ENCODE measurements at regions not wholly inside any gene's neighbourhood (a gene's known extent, or its start where the extent isn't known, plus 50 kb on each side); places are given as distances from the start of the nearest gene placed in this dataset.
"Not testable (repeated sequence)": the region's sequence is repeated elsewhere in the genome, so short reads cannot be mapped to it uniquely, and the experiment has no call there.

- no peak for DNase-seq
- no peak for ATAC-seq
These were observed 164.1 kb upstream of the NTF3 start for GRCh38 chr12:5267603-5268423.

- DNase-seq = no peak
- ATAC-seq = no peak
These were observed 163.3 kb upstream of the NTF3 start for GRCh38 chr12:5268424-5269210.

DNA sequence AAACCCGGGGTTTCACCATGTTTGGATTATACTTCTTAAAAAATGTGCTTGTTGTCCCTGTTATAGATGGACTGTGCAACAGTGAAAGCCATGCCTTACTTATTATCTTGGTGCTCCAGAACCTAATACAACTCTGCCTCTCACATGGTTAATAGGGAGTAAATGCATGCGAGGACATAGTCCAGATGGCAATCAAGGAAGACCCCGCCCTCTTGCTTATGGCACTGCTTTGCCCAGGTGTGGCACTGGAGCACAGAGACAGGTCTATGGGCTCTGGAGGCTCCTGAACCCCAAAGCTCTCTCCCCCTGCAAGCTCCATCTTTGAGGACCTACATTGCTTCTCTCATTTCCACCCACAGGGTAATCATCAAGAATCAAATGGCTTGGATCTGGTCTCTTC, 162.1 kb upstream of the NTF3 start:
- DNase-seq (no peak), ATAC-seq (no peak)

DNA sequence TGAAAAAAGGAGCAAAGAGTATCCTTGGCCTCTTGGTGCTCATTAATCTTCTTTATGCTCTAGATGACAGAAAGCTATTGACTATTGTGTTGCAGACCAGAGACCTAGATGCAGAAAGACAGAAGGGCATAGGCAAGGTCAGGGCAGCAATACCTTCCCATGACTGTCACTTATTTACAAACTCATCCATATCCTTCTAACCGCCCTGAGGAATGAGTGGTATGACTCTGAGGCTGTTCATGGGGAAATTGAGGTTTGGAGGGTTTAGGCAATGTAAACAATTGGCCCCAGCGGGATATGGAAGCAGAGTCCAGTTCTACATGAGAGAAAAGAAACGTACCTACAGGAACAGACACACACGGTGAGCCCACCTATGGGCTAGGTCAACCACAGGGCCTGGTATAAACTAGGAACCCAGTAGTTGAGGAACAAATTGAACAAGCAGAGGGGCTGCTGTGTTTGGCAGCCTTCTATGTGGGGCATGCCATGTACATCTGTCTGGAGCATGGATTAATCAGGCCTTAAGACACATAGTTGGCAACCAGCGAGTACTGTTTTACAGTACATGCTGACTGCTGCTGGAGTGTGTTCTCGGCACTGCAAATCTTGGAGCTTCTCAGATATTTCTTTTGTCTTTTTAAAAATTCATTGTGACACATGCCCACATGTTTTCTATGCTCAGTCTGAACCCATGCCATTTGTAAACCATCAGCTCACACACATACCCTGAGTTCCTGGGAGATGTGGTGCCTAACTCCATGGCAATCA, 159.7 kb upstream of the NTF3 start:
- no peak for ATAC-seq
- no peak for DNase-seq

DNA sequence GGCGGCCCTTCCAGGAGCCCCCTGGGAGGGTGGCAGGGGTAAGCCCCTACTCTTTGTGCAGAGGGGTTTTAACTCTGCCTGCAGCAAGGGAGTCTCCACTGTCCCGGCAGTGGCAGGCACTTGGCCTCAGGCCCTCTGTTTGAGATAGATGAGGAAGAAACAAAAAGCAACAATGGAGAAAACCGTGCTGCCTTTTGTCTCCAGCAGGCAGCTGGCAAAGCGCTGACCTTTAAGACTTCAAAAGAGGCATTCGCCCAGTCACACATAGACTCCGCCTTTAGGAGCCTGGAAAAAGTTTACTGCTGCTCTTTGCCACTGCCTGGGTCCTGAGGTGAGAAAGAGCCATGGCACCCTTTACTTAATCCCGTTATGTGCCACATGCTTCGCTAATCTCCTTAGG, 158.2 kb upstream of the NTF3 start:
- no peak for ATAC-seq

GRCh38 chr12:5276327-5276880, 155.5 kb upstream of the NTF3 start:
- ATAC-seq (no peak), DNase-seq (no peak)

More for the DNA sequence above, 158.2 kb upstream of the NTF3 start:
- DNase-seq = no peak

DNA sequence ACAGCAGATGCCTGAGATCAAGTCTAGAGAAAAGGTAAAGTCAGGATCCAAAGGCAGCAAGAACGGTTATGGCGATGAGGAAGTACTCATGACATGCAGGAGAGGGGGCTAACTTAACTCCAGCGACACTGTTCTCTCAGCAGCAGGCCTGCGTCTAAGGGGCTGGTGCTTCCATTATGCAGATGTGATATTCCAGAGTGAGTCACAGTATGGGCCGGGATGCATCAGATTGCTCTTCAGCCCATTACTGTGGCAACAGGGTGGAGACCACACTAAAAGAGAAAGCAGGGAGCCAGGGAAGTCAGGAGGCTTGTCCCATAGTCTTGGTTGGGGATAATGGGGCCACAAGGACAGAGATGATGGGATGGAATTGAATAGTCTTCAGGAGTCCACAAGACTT, 151.8 kb upstream of the NTF3 start:
- DNase-seq = no peak
- ATAC-seq = no peak

- not testable (repeated sequence) for ATAC-seq, DNase-seq
These were observed 141.5 kb upstream of the NTF3 start for GRCh38 chr12:5290368-5290767.

DNA sequence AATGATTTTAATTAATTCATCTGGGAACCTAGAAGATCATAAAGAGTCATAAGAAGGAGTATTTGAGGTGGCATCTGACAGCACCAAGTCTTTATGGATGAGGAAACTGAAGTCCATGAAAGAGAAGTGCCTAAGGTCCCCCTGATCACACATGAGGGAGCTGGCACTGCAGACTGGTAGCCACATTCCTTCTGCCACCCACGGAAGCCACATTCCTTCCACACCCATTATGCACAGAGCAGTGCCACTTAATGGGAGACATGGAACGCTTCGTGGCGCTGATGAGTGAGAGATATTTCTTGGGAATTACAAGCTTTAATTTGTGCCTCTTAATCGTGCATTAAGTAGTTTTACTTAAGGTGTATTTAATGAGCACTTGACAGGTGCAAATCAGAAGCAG, 139.3 kb upstream of the NTF3 start:
- no peak for ATAC-seq
- DNase-seq = no peak

- ATAC-seq (no peak), DNase-seq (no peak)
These were observed 138.1 kb upstream of the NTF3 start for GRCh38 chr12:5293773-5294172.

GRCh38 chr12:5294274-5295070, 137.4 kb upstream of the NTF3 start:
- no peak for ATAC-seq
- DNase-seq = no peak

GRCh38 chr12:5295151-5295550, 136.8 kb upstream of the NTF3 start:
- ATAC-seq (no peak), DNase-seq (no peak)

DNA sequence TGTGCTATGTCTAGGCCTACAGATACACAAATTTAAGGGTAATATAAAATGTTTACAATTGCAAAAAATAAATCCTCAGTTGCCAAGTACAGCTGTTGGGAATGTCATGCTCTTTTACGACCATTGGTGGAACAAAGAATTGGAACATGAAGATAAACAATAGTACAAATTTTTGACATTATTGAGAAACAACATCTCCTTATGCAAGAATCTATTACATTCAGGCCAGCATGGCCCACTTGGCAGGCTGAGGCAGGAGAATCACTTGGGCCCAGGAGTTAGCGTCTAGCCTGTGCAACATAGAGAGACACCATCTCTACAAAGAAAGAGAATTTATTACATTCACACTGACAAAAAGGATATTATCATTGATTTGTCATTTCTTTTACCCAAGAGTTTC, 135.9 kb upstream of the NTF3 start:
- ATAC-seq (no peak), DNase-seq (no peak)

DNA sequence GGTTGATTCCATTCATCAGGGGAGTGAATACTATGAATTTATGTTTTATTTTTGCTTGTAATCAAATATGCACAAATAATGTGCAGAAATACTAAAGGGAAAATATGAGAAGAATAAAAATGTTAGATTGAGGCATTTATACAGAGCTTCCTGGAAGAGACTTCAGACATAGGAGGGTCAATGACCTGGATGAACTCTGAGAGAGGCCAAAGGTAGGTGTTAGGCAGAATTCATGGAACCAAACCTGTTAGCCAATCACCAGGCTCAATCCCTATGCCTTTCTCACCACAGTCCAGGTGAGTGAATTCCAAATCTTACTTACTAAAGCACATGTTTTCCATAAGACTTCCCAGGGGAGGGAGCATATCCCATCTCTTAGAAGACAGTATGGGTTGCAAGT, 130.4 kb upstream of the NTF3 start:
- no peak for DNase-seq
- no peak for ATAC-seq

- no peak for ATAC-seq
- no peak for DNase-seq
These were observed 126.5 kb upstream of the NTF3 start for GRCh38 chr12:5305425-5305824.

DNA sequence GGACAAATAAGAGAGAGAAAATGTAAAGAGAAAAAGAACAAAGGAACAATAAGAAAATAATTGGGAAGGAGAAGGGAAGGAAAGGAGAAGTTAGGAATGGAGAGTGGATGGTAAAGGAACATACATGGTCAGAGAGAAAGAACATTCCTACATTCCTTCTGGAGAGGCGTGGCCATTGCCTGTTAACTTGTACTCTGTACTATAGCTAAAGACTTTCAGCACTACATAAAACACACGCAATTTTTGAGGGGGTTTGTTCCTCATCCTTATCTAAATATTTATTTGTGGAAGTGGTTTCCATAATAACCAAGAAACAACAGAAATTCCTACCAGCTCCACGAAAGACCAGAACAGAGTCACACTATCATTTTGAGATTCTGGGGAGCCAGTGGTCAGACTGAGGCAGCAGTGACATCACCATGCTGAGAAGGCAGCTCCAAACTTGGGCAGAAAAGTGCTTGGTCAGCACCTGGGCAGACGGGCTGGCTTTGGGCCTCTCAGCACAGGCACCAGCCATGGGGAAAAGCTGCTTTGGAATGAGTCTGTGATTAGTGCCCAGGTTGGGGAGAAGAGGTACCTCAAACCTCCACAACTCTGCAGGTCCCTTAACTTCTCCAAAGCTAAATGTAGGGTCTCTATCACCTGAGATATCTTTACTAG, 125.9 kb upstream of the NTF3 start:
- no peak for ATAC-seq
- no peak for DNase-seq

- DNase-seq (no peak), ATAC-seq (no peak)
These were observed 124.8 kb upstream of the NTF3 start for GRCh38 chr12:5307065-5307464.

- DNase-seq (no peak), ATAC-seq (no peak)
These were observed 123.7 kb upstream of the NTF3 start for GRCh38 chr12:5308216-5308615.

DNA sequence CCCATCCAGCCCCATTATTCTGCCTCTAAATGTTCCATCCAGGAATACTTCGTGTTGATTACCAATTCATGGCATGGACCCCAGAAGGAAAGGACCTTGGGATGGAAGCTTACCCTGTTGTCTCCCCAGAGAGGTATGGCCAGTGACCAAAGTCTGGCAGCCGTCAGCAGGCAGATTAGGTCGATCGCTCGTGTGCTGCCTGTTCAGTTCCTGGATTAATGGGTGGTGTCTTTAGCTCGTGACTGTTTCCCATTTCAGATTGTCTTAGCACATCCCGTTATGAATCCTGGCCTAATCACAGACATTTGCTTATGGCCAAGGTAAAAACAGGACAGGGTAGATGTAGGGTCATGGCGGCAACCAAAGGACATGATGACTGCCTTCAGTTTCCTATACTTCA, 122.9 kb upstream of the NTF3 start:
- no peak for ATAC-seq

GRCh38 chr12:5309654-5310053, 122.3 kb upstream of the NTF3 start:
- ATAC-seq (no peak), DNase-seq (no peak)

More for the DNA sequence above, 122.9 kb upstream of the NTF3 start:
- no peak for DNase-seq

DNA sequence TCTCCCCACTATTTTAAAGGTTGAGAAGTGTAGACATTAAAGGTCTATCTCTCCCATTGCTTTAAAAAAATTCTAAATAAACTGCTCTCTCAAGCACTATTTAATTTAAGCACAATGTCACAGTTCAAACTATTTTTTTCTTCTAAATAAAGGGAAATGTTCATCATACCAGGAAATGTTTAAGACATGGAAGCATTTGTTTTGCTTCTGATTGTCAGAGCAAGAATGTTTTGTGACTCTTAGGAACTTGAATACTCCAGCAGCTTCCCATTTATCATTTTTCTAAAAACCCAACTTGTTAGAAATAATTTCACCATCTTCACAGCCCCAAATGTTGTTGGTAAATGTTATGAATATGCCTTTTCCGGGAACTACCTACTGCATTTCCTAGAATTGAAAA, 121.8 kb upstream of the NTF3 start:
- ATAC-seq = no peak
- DNase-seq = no peak
